ENCODE measurements at regions not wholly inside any gene's neighbourhood (a gene's known extent, or its start where the extent isn't known, plus 50 kb on each side); places are given as distances from the start of the nearest gene placed in this dataset.
"Not testable (repeated sequence)": the region's sequence is repeated elsewhere in the genome, so short reads cannot be mapped to it uniquely, and the experiment has no call there.

GRCh38 chr14:19197488-19198234 is 230.4 kb downstream of the POTEM start:
- H3K4ac ChIP-seq (ENCODE audit: low read length); H3K27ac ChIP-seq (replicated peaks; ENCODE audit: low read length); H4K91ac ChIP-seq (ENCODE audit: low read depth, low read length, poor library complexity); H2BK12ac ChIP-seq (ENCODE audit: low read length); H3K9ac ChIP-seq (ENCODE audit: low read depth, low read length, poor library complexity); H3K14ac ChIP-seq (ENCODE audit: low read length); H3K4me2 ChIP-seq (ENCODE audit: insufficient read depth, low read length, poor library complexity, severe bottlenecking); H2BK120ac ChIP-seq (ENCODE audit: low read depth, low read length); H3K4me1 ChIP-seq (ENCODE audit: control insufficient read depth in 2 of 2, insufficient read depth in 1 of 2, low read depth in 1 of 2, low read length in 2 of 2); H4K8ac ChIP-seq (ENCODE audit: low read depth, low read length); H3K4me3 ChIP-seq (ENCODE audit: low read length in 2 of 2); H3K18ac ChIP-seq (ENCODE audit: low read length); H2BK5ac ChIP-seq (ENCODE audit: low read length); H2BK15ac ChIP-seq (ENCODE audit: low read length); H3K79me1 ChIP-seq (ENCODE audit: low read depth, low read length); H3K27me3 ChIP-seq (ENCODE audit: control insufficient read depth in 3 of 3, insufficient read depth in 3 of 3, low read depth in 1 of 3, low read length in 3 of 3); H3K36me3 ChIP-seq (replicated peaks in 1 of 2; ENCODE audit: control insufficient read depth in 2 of 2, insufficient read depth in 2 of 2, low read length in 2 of 2); H2AK5ac ChIP-seq (ENCODE audit: low read depth, low read length); H3K9me3 ChIP-seq (replicated peaks in 1 of 2; ENCODE audit: control insufficient read depth in 2 of 2, insufficient read depth in 1 of 2, low read depth in 1 of 2, low read length in 2 of 2); DNase-seq (ENCODE audit: low spot score); H2AFZ ChIP-seq (ENCODE audit: low read length); H3K23ac ChIP-seq (ENCODE audit: low read depth, low read length, poor library complexity): not testable (repeated sequence)
- no CpG with 5 or more reads among the region's 4 CpGs for WGBS, 2 donors (ENCODE audit: extremely low coverage in 2 of 2, insufficient read length in 2 of 2, insufficient replicate concordance in 1 of 2)

GRCh38 chr14:19198341-19198740 is 231.1 kb downstream of the POTEM start:
- H3K9ac ChIP-seq (ENCODE audit: low read depth, low read length, poor library complexity); H2BK15ac ChIP-seq (ENCODE audit: low read length); H3K4me2 ChIP-seq (ENCODE audit: insufficient read depth, low read length, poor library complexity, severe bottlenecking); H4K8ac ChIP-seq (ENCODE audit: low read depth, low read length); H2BK12ac ChIP-seq (ENCODE audit: low read length); H3K4me1 ChIP-seq (ENCODE audit: control insufficient read depth in 2 of 2, insufficient read depth in 1 of 2, low read depth in 1 of 2, low read length in 2 of 2); H2BK5ac ChIP-seq (ENCODE audit: low read length); H3K23ac ChIP-seq (ENCODE audit: low read depth, low read length, poor library complexity); H3K4me3 ChIP-seq (ENCODE audit: low read length in 2 of 2); H3K79me1 ChIP-seq (ENCODE audit: low read depth, low read length); H4K91ac ChIP-seq (ENCODE audit: low read depth, low read length, poor library complexity); H3K18ac ChIP-seq (ENCODE audit: low read length); H2BK120ac ChIP-seq (ENCODE audit: low read depth, low read length); DNase-seq (ENCODE audit: low spot score); H3K27me3 ChIP-seq (ENCODE audit: control insufficient read depth in 3 of 3, insufficient read depth in 3 of 3, low read depth in 1 of 3, low read length in 3 of 3); H3K9me3 ChIP-seq (replicated peaks in 1 of 2; ENCODE audit: control insufficient read depth in 2 of 2, insufficient read depth in 1 of 2, low read depth in 1 of 2, low read length in 2 of 2); H3K36me3 ChIP-seq (replicated peaks in 1 of 2; ENCODE audit: control insufficient read depth in 2 of 2, insufficient read depth in 2 of 2, low read length in 2 of 2); H3K4ac ChIP-seq (ENCODE audit: low read length); H3K27ac ChIP-seq (replicated peaks; ENCODE audit: low read length); H2AK5ac ChIP-seq (ENCODE audit: low read depth, low read length); H2AFZ ChIP-seq (ENCODE audit: low read length); H3K14ac ChIP-seq (ENCODE audit: low read length): not testable (repeated sequence)
- no CpG with 5 or more reads among the region's 3 CpGs for WGBS, 2 donors (ENCODE audit: extremely low coverage in 2 of 2, insufficient read length in 2 of 2, insufficient replicate concordance in 1 of 2)

- not testable (repeated sequence) for H4K8ac ChIP-seq (ENCODE audit: low read depth, low read length); H4K91ac ChIP-seq (ENCODE audit: low read depth, low read length, poor library complexity); DNase-seq (ENCODE audit: low spot score); H3K4me1 ChIP-seq (ENCODE audit: control insufficient read depth in 2 of 2, insufficient read depth in 1 of 2, low read depth in 1 of 2, low read length in 2 of 2); H3K9ac ChIP-seq (ENCODE audit: low read depth, low read length, poor library complexity); H2AFZ ChIP-seq (ENCODE audit: low read length); H2BK5ac ChIP-seq (ENCODE audit: low read length); H3K27ac ChIP-seq (replicated peaks; ENCODE audit: low read length); H2BK12ac ChIP-seq (ENCODE audit: low read length); H3K14ac ChIP-seq (ENCODE audit: low read length); H3K36me3 ChIP-seq (replicated peaks in 1 of 2; ENCODE audit: control insufficient read depth in 2 of 2, insufficient read depth in 2 of 2, low read length in 2 of 2); H2AK5ac ChIP-seq (ENCODE audit: low read depth, low read length); H3K79me1 ChIP-seq (ENCODE audit: low read depth, low read length); H3K18ac ChIP-seq (ENCODE audit: low read length); H2BK15ac ChIP-seq (ENCODE audit: low read length); H3K4me2 ChIP-seq (ENCODE audit: insufficient read depth, low read length, poor library complexity, severe bottlenecking); H3K27me3 ChIP-seq (ENCODE audit: control insufficient read depth in 3 of 3, insufficient read depth in 3 of 3, low read depth in 1 of 3, low read length in 3 of 3); H3K23ac ChIP-seq (ENCODE audit: low read depth, low read length, poor library complexity); H3K4ac ChIP-seq (ENCODE audit: low read length); H2BK120ac ChIP-seq (ENCODE audit: low read depth, low read length); H3K9me3 ChIP-seq (replicated peaks in 1 of 2; ENCODE audit: control insufficient read depth in 2 of 2, insufficient read depth in 1 of 2, low read depth in 1 of 2, low read length in 2 of 2); H3K4me3 ChIP-seq (ENCODE audit: low read length in 2 of 2)
- no CpG with 5 or more reads among the region's 8 CpGs for WGBS, 2 donors (ENCODE audit: extremely low coverage in 2 of 2, insufficient read length in 2 of 2, insufficient replicate concordance in 1 of 2)
These were observed 232.6 kb downstream of the POTEG start for GRCh38 chr14:19201394-19202052.

- not testable (repeated sequence) for H2AFZ ChIP-seq (ENCODE audit: low read length); H3K14ac ChIP-seq (ENCODE audit: low read length); H4K91ac ChIP-seq (ENCODE audit: low read depth, low read length, poor library complexity); H3K9ac ChIP-seq (ENCODE audit: low read depth, low read length, poor library complexity); H4K8ac ChIP-seq (ENCODE audit: low read depth, low read length); H3K27me3 ChIP-seq (ENCODE audit: control insufficient read depth in 3 of 3, insufficient read depth in 3 of 3, low read depth in 1 of 3, low read length in 3 of 3); DNase-seq (ENCODE audit: low spot score); H2BK12ac ChIP-seq (ENCODE audit: low read length); H3K18ac ChIP-seq (ENCODE audit: low read length); H3K4me1 ChIP-seq (ENCODE audit: control insufficient read depth in 2 of 2, insufficient read depth in 1 of 2, low read depth in 1 of 2, low read length in 2 of 2); H2AK5ac ChIP-seq (ENCODE audit: low read depth, low read length); H3K4me2 ChIP-seq (ENCODE audit: insufficient read depth, low read length, poor library complexity, severe bottlenecking); H3K9me3 ChIP-seq (replicated peaks in 1 of 2; ENCODE audit: control insufficient read depth in 2 of 2, insufficient read depth in 1 of 2, low read depth in 1 of 2, low read length in 2 of 2); H2BK5ac ChIP-seq (ENCODE audit: low read length); H3K4ac ChIP-seq (ENCODE audit: low read length); H3K36me3 ChIP-seq (replicated peaks in 1 of 2; ENCODE audit: control insufficient read depth in 2 of 2, insufficient read depth in 2 of 2, low read length in 2 of 2); H3K79me1 ChIP-seq (ENCODE audit: low read depth, low read length); H3K23ac ChIP-seq (ENCODE audit: low read depth, low read length, poor library complexity); H3K27ac ChIP-seq (replicated peaks; ENCODE audit: low read length); H2BK120ac ChIP-seq (ENCODE audit: low read depth, low read length); H3K4me3 ChIP-seq (ENCODE audit: low read length in 2 of 2); H2BK15ac ChIP-seq (ENCODE audit: low read length)
- no CpG with 5 or more reads among the region's 7 CpGs for whole genome bisulfite sequencing, 2 donors (ENCODE audit: extremely low coverage in 2 of 2, insufficient read length in 2 of 2, insufficient replicate concordance in 1 of 2)
These were observed 232.1 kb downstream of the POTEG start for GRCh38 chr14:19202053-19202442.
